HepG2 (cell line): ENCODE measurements at regions not wholly inside any gene's neighbourhood (a gene's known extent, or its start where the extent isn't known, plus 50 kb on each side); places are given as distances from the start of the nearest gene placed in this dataset.

Source experiments
- CBX1 ChIP-seq: IDR thresholded peaks from one replicate; pipeline ENCODE4 v1.6.1; 2016; ENCODE audit warnings: antibody characterized with exemption, low read depth
- CBX2 ChIP-seq, 2 experiments: fragments of 200-600 bp in 1 of 2; sonication (generic); formaldehyde crosslinking in 1 of 2; IDR thresholded peaks; 2 replicates each; pipeline versions ENCODE4 v1.7.0 to v1.8.1; 2018 to 2022; ENCODE audit warnings: low read depth in 2 of 2, low read length in 1 of 2, mild to moderate bottlenecking in 1 of 2, missing genetic modification reagents in 1 of 2
- CTCF ChIP-seq: sonication (generic); formaldehyde crosslinking; IDR thresholded peaks from 2 replicates; pipeline ENCODE4 v1.5.0; 2020; ENCODE audit warnings: mild to moderate bottlenecking, missing genetic modification reagents, moderate library complexity
- HCFC1 ChIP-seq: fragments of 150-350 bp; IDR thresholded peaks from 2 replicates; pipeline ENCODE4 v1.6.1; 2014; ENCODE audit warnings: low read depth, low read length
- HNF1A ChIP-seq, 2 experiments: sonication (generic) in 1 of 2; formaldehyde crosslinking in 1 of 2; IDR thresholded peaks; 2 replicates each; pipeline versions ENCODE4 v1.4.0 to v1.6.1; 2016 to 2020; ENCODE audit warnings: borderline replicate concordance in 1 of 2, low read depth in 1 of 2, mild to moderate bottlenecking in 1 of 2, missing genetic modification reagents in 1 of 2
- HOMEZ ChIP-seq: IDR thresholded peaks from 2 replicates; pipeline ENCODE4 v1.6.1; 2016; ENCODE audit warnings: low read depth
- HOXA3 ChIP-seq: sonication (generic); formaldehyde crosslinking; IDR thresholded peaks from 2 replicates; pipeline ENCODE4 v1.5.0; 2020; ENCODE audit warnings: missing genetic modification reagents
- POLR2AphosphoS5 ChIP-seq: IDR thresholded peaks from 2 replicates; pipeline ENCODE4 v1.6.1; 2012; ENCODE audit warnings: low read depth, low read length
- RAD21 ChIP-seq: fragments of 450-650 bp; formaldehyde crosslinking; IDR thresholded peaks from 2 replicates; pipeline ENCODE4 v1.5.0; 2020; ENCODE audit warnings: mild to moderate bottlenecking
- SIN3A ChIP-seq: IDR thresholded peaks from 2 replicates; pipeline ENCODE4 v1.6.1; 2011; ENCODE audit warnings: low read depth, mild to moderate bottlenecking, control low read depth, low read length, borderline replicate concordance
- TEAD2 ChIP-seq: sonication (generic); formaldehyde crosslinking; IDR thresholded peaks from 2 replicates; pipeline ENCODE4 v1.9.0; 2021; ENCODE audit warnings: missing genetic modification reagents
- ZFP37 ChIP-seq: sonication (generic); formaldehyde crosslinking; IDR thresholded peaks from 2 replicates; pipeline ENCODE4 v1.4.0; 2020; ENCODE audit warnings: missing genetic modification reagents, borderline replicate concordance
- ZKSCAN1 ChIP-seq: fragments of 150-350 bp; IDR thresholded peaks from 2 replicates; pipeline ENCODE4 v1.6.1; 2014; ENCODE audit warnings: low read length
- ZNF343 ChIP-seq: sonication (generic); formaldehyde crosslinking; IDR thresholded peaks from 2 replicates; pipeline ENCODE4 v1.4.0; 2020; ENCODE audit warnings: mild to moderate bottlenecking, missing genetic modification reagents

- TF ChIP-seq CTCF (CRISPR knock-in tag) = no peak
- no peak for TF ChIP-seq RAD21
- no peak for TF ChIP-seq HOXA3 (CRISPR knock-in tag)
- TF ChIP-seq TEAD2 (CRISPR knock-in tag) = no peak
- no peak for TF ChIP-seq POLR2AphosphoS5
- no peak for TF ChIP-seq ZKSCAN1
- TF ChIP-seq ZFP37 (CRISPR knock-in tag) = no peak
- TF ChIP-seq ZNF343 = no peak
- no peak for TF ChIP-seq HOMEZ (CRISPR knock-in tag)
- no peak for TF ChIP-seq CBX1
- no peak for TF ChIP-seq CBX2 (IDR thresholded peaks at IDR 0.05; ENCODE audit: low read depth, low read length)
- TF ChIP-seq CBX2 (CRISPR knock-in tag; IDR thresholded peaks at IDR 0.05; ENCODE audit: low read depth) = no peak
- TF ChIP-seq SIN3A = no peak
- TF ChIP-seq HCFC1 = no peak
- no peak for TF ChIP-seq HNF1A (IDR thresholded peaks at IDR 0.05; ENCODE audit: low read depth)
- TF ChIP-seq HNF1A (CRISPR knock-in tag; IDR thresholded peaks at IDR 0.05; ENCODE audit: borderline replicate concordance) = no peak
These were observed 833.5 kb downstream of the XPNPEP1 start for GRCh38 chr10:109089779-109090178.
